Astrocyte (in vitro differentiated cells and primary cell): ENCODE measurements at regions not wholly inside any gene's neighbourhood (a gene's known extent, or its start where the extent isn't known, plus 50 kb on each side); places are given as distances from the start of the nearest gene placed in this dataset.

ENCODE experiments used
- DNase-seq: peaks from one replicate; pipeline ENCODE4 v3.0.0-alpha.2; 2010; ENCODE audit warnings: low read depth
- FAIRE-seq: peaks from 2 replicates; lab custom pipeline; 2011; peaks lifted over from hg19 to GRCh38; lab: Jason Lieb, UNC
- H2AFZ ChIP-seq: 2 replicates; pipeline ENCODE4 v1.6.0; 2012; ENCODE audit warnings: low read depth, low read length, inconsistent platforms
- H3K27ac ChIP-seq: 2 replicates; pipeline ENCODE4 v1.5.1; 2011; ENCODE audit warnings: low read depth, low read length, inconsistent platforms
- H3K27me3 ChIP-seq: 2 replicates; pipeline ENCODE4 v1.6.0; 2011; ENCODE audit warnings: low read length, inconsistent platforms; ENCODE audit not compliant: insufficient read depth
- H3K36me3 ChIP-seq: 2 replicates; pipeline ENCODE4 v1.5.1; 2011; ENCODE audit warnings: low read length, inconsistent platforms; ENCODE audit not compliant: insufficient read depth
- H3K4me1 ChIP-seq: 2 replicates; pipeline ENCODE4 v1.5.1; 2011; ENCODE audit warnings: low read length, inconsistent platforms; ENCODE audit not compliant: insufficient read depth
- H3K4me2 ChIP-seq: 2 replicates; pipeline ENCODE4 v1.6.0; 2012; ENCODE audit warnings: low read length, inconsistent platforms
- H3K4me3 ChIP-seq: 2 replicates; pipeline ENCODE4 v1.5.1; 2011; ENCODE audit warnings: low read depth, mild to moderate bottlenecking, low read length, inconsistent platforms; ENCODE audit not compliant: insufficient read depth
- H3K79me2 ChIP-seq: 2 replicates; pipeline ENCODE4 v1.6.0; 2012; ENCODE audit warnings: mild to moderate bottlenecking, low read length, inconsistent platforms; ENCODE audit not compliant: insufficient read depth
- H3K9ac ChIP-seq: 2 replicates; pipeline ENCODE4 v1.6.0; 2012; ENCODE audit warnings: mild to moderate bottlenecking, low read length, inconsistent platforms
- H3K9me3 ChIP-seq: 2 replicates; pipeline ENCODE4 v1.5.1; 2012; ENCODE audit warnings: low read depth, mild to moderate bottlenecking, low read length, inconsistent platforms; ENCODE audit not compliant: insufficient read depth
- H4K20me1 ChIP-seq: 2 replicates; pipeline ENCODE4 v1.6.0; 2012; ENCODE audit warnings: low read length, inconsistent platforms; ENCODE audit not compliant: insufficient read depth
- H3K27ac Mint-ChIP-seq: one replicate; pipeline ENCODE4 v1.8.0; 2021; ENCODE audit warnings: mild to moderate bottlenecking, mixed read lengths; ENCODE audit not compliant: unreplicated experiment
- H3K27me3 Mint-ChIP-seq: one replicate; pipeline ENCODE4 v1.8.0; 2021; ENCODE audit warnings: low read depth, mixed read lengths; ENCODE audit not compliant: unreplicated experiment
- H3K36me3 Mint-ChIP-seq: one replicate; pipeline ENCODE4 v1.8.0; 2021; ENCODE audit warnings: low read depth, mixed read lengths; ENCODE audit not compliant: unreplicated experiment
- H3K4me1 Mint-ChIP-seq: one replicate; pipeline ENCODE4 v1.8.0; 2021; ENCODE audit warnings: low read depth, mixed read lengths; ENCODE audit not compliant: unreplicated experiment
- H3K4me3 Mint-ChIP-seq: one replicate; pipeline ENCODE4 v1.8.0; 2021; ENCODE audit warnings: mild to moderate bottlenecking, moderate library complexity, mixed read lengths; ENCODE audit not compliant: unreplicated experiment
- H3K9me3 Mint-ChIP-seq: one replicate; pipeline ENCODE4 v1.8.0; 2021; ENCODE audit warnings: mild to moderate bottlenecking, mixed read lengths; ENCODE audit not compliant: unreplicated experiment
- CTCF ChIP-seq: IDR thresholded peaks from 2 replicates; pipeline ENCODE4 v1.5.1; 2011; ENCODE audit warnings: low read depth, mild to moderate bottlenecking, inconsistent platforms, low read length, moderate library complexity; ENCODE audit not compliant: insufficient read depth
- EZH2 ChIP-seq: IDR thresholded peaks from 2 replicates; pipeline ENCODE4 v1.6.1; 2012; ENCODE audit warnings: mild to moderate bottlenecking, low read length, inconsistent platforms; ENCODE audit not compliant: insufficient read depth

- H3K9me3 Mint-ChIP-seq: peaks cover 8% of the 10 kb centered on the region
- DNase-seq (no peak), FAIRE-seq (no peak)
- no peak overlapping the region for H2AFZ ChIP-seq
- H3K27ac Mint-ChIP-seq: no peak overlapping the region
- H3K9me3 ChIP-seq: peaks cover 19% of the 10 kb centered on the region
- H3K4me3 Mint-ChIP-seq: no peak overlapping the region
- no peaks in the 10 kb centered on the region for H3K36me3 ChIP-seq
- no peak overlapping the region for H3K4me3 ChIP-seq
- no peaks in the 10 kb centered on the region for H3K4me1 ChIP-seq
- H3K36me3 Mint-ChIP-seq: peaks cover 2% of the 10 kb centered on the region
- no peaks in the 10 kb centered on the region for H3K27me3 Mint-ChIP-seq
- H3K9ac ChIP-seq: no peak overlapping the region
- H3K27ac ChIP-seq: no peak overlapping the region
- no peaks in the 10 kb centered on the region for H4K20me1 ChIP-seq
- no peak overlapping the region for H3K4me2 ChIP-seq
- no peaks in the 10 kb centered on the region for H3K79me2 ChIP-seq
- TF ChIP-seq CTCF (no peak), EZH2 (no peak)
- no peaks in the 10 kb centered on the region for H3K4me1 Mint-ChIP-seq
- no peaks in the 10 kb centered on the region for H3K27me3 ChIP-seq
These were observed 444.8 kb downstream of the GLRX3 start for GRCh38 chr10:130580975-130581374.

DNA sequence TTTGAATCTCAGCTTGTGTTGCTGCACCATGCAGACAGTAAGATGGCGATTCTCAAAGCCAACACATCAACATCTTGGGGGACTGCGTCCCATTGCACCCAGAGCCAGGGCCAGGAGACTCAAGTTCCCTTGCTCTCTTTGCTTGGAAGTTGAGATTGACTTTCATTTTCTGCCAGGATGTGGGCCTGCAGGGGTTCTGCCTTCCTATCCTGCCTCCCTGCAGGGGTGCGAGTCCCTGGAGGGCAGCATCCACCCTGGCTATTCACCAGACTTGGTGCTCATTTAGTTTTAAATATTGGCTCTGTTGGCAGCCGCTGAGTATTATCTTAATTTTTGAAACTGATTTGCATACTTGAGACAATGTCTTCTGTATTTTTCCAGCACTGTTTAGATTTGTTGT is 451.5 kb downstream of the GLRX3 start:
- Histone ChIP-seq H3K4me3 (no peak overlapping the region), H4K20me1 (no peaks in the 10 kb centered on the region), H3K79me2 (no peaks in the 10 kb centered on the region), H3K27me3 (no peaks in the 10 kb centered on the region), H3K4me1 (no peaks in the 10 kb centered on the region), H3K27ac (no peak overlapping the region), H3K4me2 (no peak overlapping the region), H3K36me3 (no peaks in the 10 kb centered on the region), H3K9ac (no peak overlapping the region), H3K9me3 (peaks cover 9% of the 10 kb centered on the region), H2AFZ (no peak overlapping the region)
- no peaks in the 10 kb centered on the region for H3K9me3 Mint-ChIP-seq
- no peaks in the 10 kb centered on the region for H3K27me3 Mint-ChIP-seq
- H3K4me1 Mint-ChIP-seq: no peaks in the 10 kb centered on the region
- FAIRE-seq (no peak), DNase-seq (no peak)
- no peak overlapping the region for H3K4me3 Mint-ChIP-seq
- H3K27ac Mint-ChIP-seq: no peak overlapping the region
- no peak for TF ChIP-seq CTCF
- TF ChIP-seq EZH2: no peak
- no peaks in the 10 kb centered on the region for H3K36me3 Mint-ChIP-seq

- no peak overlapping the region for H3K4me3 Mint-ChIP-seq
- no peaks in the 10 kb centered on the region for H3K27me3 ChIP-seq
- no peak for FAIRE-seq
- H4K20me1 ChIP-seq: no peaks in the 10 kb centered on the region
- no peak overlapping the region for H3K4me2 ChIP-seq
- H3K4me3 ChIP-seq: no peak overlapping the region
- no peak overlapping the region for H3K27ac Mint-ChIP-seq
- H3K36me3 ChIP-seq: no peaks in the 10 kb centered on the region
- H3K27ac ChIP-seq: no peak overlapping the region
- no peak overlapping the region for H3K9ac ChIP-seq
- no peak overlapping the region for H2AFZ ChIP-seq
- DNase-seq: no peak
- H3K27me3 Mint-ChIP-seq: peaks cover 4% of the 10 kb centered on the region
- TF ChIP-seq CTCF (no peak), EZH2 (no peak)
- H3K36me3 Mint-ChIP-seq: no peaks in the 10 kb centered on the region
- no peaks in the 10 kb centered on the region for H3K79me2 ChIP-seq
- peaks cover 19% of the 10 kb centered on the region for H3K9me3 Mint-ChIP-seq
- H3K4me1 Mint-ChIP-seq: no peaks in the 10 kb centered on the region
- peaks cover 12% of the 10 kb centered on the region for H3K9me3 ChIP-seq
- no peaks in the 10 kb centered on the region for H3K4me1 ChIP-seq
These were observed 469.8 kb downstream of the GLRX3 start for GRCh38 chr10:130606001-130606405.
